Heart left ventricle (tissue), 16 donors: ENCODE measurements at regions not wholly inside any gene's neighbourhood (a gene's known extent, or its start where the extent isn't known, plus 50 kb on each side); places are given as distances from the start of the nearest gene placed in this dataset.

Experiments used
- ATAC-seq, 4 donors: fragments of 200-7000 bp; cut with Tn5 transposase; one replicate each; pipeline ENCODE4 v1.9.1; 2020 to 2022; ENCODE audit warnings: moderate library complexity in 4 of 4, mild to moderate bottlenecking in 3 of 4, moderate number of reproducible peaks in 1 of 4
- DNase-seq, 5 donors: peaks; one replicate each; pipeline ENCODE4 v3.0.0-alpha.2; 2020
- H3K27ac ChIP-seq, 12 donors: fragments of 200-600 bp; sonication (generic) in 4 of 12; one replicate each; pipeline versions ENCODE4 v1.5.0 to v1.8.0; 2016 to 2022; ENCODE audit warnings: mild to moderate bottlenecking in 2 of 12
- H3K27me3 ChIP-seq, 9 donors: fragments of 200-600 bp; sonication (generic) in 2 of 9; one replicate each; pipeline versions ENCODE4 v1.5.1 to v1.8.0; 2016 to 2022; ENCODE audit warnings: mild to moderate bottlenecking in 3 of 9
- H3K36me3 ChIP-seq, 9 donors: fragments of 200-600 bp; sonication (generic) in 2 of 9; one replicate each; pipeline versions ENCODE4 v1.5.0 to v1.8.0; 2018 to 2022; ENCODE audit warnings: mild to moderate bottlenecking in 2 of 9
- H3K4me1 ChIP-seq, 12 donors: fragments of 200-600 bp; sonication (generic) in 4 of 12; one replicate each; pipeline versions ENCODE4 v1.5.0 to v1.8.0; 2016 to 2022; ENCODE audit warnings: mild to moderate bottlenecking in 3 of 12
- H3K4me3 ChIP-seq, 12 donors: fragments of 200-600 bp; sonication (generic) in 4 of 12; one replicate each; pipeline versions ENCODE4 v1.5.0 to v1.8.0; 2017 to 2022; ENCODE audit warnings: mild to moderate bottlenecking in 9 of 12, moderate library complexity in 4 of 12
- H3K9me3 ChIP-seq, 12 donors: fragments of 200-600 bp; sonication (generic) in 4 of 12; one replicate each; pipeline versions ENCODE4 v1.5.0 to v1.8.0; 2016 to 2022; ENCODE audit warnings: mild to moderate bottlenecking in 1 of 12
- POLR2A ChIP-seq, 2 donors: fragments of 450-650 bp; IDR thresholded peaks; one replicate each; pipeline ENCODE4 v1.6.1; 2017; ENCODE audit warnings: antibody characterized with exemption in 2 of 2, mild to moderate bottlenecking in 2 of 2, moderate library complexity in 2 of 2
- WGBS, 4 donors: extraction: QIAGEN DNeasy Blood & Tissue Kit in 2 of 4; methylation state at CpG; one replicate each; pipeline versions ENCODE4 v1.1.5 to v1.1.7; 2013 to 2018; 5-methylcytosine and 5-hydroxymethylcytosine counted together
- intact Hi-C, 10 donors: fragments of 100-400 bp; cut with DNase I; formaldehyde crosslinking; loops; one replicate each; pipeline versions ENCODE4 v1.11.1 to v1.14.2; 2022
- TF ChIP-seq, protein P1 (sequence below), 12 donors: fragments of 200-600 bp; sonication (generic) in 4 of 12; IDR thresholded peaks; one replicate each; pipeline versions ENCODE4 v1.5.0 to v1.8.0; 2018 to 2022; ENCODE audit warnings: antibody characterized with exemption in 12 of 12, mild to moderate bottlenecking in 5 of 12
- donor health status: ischemic (EF 13 %, LVEDD 7.1; RV severe dilation, severe dysfunction).
- donor health status: healthy with polysubstance abuse.
- donor health status: DM: no; HTN: yes; CAD: no.
- donor health status: DM: no; HTN: no; CAD: no.
- donor health status: ischemic (EF 25% LVEDD 6.9; RV normal size, moderate dysfunction).
- donor health status: ischemic (EF 25% LVEDD 5.7; RV mildly dilated, moderate dysfunction).
- donor health status: healthy.
- donor health status: DM: yes; HTN: yes; CAD: no.
- donor health status: ischemic (EF 35%, LVEDD 5.7; RV mildly dilated, moderate dysfunction).
- donor health status: nonischemic (EF 11% LVEDD 7.7; RV severe dilation, severe dysfunction).
- donor health status: DM: yes; HTN: yes; CAD: no.
- donor health status: PGD.
- donor health status: ischemic (EF 29% LVEDD 5.4; RV normal size, mild dysfunction).
- donor health status: nonischemic (EF 23%, LVEDD 6.1; RV moderate dilation, normal function).

DNA sequence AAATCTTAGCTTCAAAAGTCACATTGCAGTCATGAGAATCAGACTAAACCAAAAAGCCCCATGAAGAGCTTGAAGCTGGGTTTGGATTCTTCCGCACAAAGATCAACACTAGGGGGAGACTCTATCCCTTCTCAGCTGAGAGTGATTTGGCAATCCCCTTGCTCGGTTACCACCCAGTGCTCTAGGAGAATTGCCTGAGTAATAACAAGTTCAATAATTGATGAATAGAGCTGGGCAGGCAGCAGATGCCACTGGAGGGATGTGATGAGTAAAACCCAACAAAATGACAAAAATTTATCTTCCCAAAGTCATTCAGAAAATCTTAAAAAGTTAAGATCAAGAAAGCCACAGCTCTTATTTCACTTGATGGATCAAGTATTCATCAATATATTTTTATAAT, 185.6 kb upstream of the ARID2 start:
- no peaks in the 10 kb centered on the region for H3K36me3 ChIP-seq
- H3K27me3 ChIP-seq: no peaks in the 10 kb centered on the region
- 0 to 1% (median 0%) methylated on average over 2 of the region's 2 CpGs for WGBS, 4 donors
- no peaks in the 10 kb centered on the region for H3K9me3 ChIP-seq
- DNase-seq: peak in 3 of 5 donors; percentile 37 to 46 (median 39)
- no peak overlapping the region for H3K27ac ChIP-seq
- intact Hi-C loops: loop anchor here in 8 of 10 donors (5.0 to 10.0 kb wide), 5 partner anchors 181 to 461 kb away; partner anchors contain the start of gene ARID2 (in 5 of the 8)
- no peak overlapping the region for H3K4me3 ChIP-seq
- ATAC-seq: peak; percentile 55 to 94 (median 78)
- peaks cover 0 to 10% (median 0%) of the 10 kb centered on the region in 12 donors for H3K4me1 ChIP-seq
- TF ChIP-seq, protein P1, sequence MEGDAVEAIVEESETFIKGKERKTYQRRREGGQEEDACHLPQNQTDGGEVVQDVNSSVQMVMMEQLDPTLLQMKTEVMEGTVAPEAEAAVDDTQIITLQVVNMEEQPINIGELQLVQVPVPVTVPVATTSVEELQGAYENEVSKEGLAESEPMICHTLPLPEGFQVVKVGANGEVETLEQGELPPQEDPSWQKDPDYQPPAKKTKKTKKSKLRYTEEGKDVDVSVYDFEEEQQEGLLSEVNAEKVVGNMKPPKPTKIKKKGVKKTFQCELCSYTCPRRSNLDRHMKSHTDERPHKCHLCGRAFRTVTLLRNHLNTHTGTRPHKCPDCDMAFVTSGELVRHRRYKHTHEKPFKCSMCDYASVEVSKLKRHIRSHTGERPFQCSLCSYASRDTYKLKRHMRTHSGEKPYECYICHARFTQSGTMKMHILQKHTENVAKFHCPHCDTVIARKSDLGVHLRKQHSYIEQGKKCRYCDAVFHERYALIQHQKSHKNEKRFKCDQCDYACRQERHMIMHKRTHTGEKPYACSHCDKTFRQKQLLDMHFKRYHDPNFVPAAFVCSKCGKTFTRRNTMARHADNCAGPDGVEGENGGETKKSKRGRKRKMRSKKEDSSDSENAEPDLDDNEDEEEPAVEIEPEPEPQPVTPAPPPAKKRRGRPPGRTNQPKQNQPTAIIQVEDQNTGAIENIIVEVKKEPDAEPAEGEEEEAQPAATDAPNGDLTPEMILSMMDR (IDR thresholded peaks at IDR 0.05): peak; percentile 68 to 82 (median 76)
- no peak for TF ChIP-seq POLR2A (IDR thresholded peaks at IDR 0.05)

DNA sequence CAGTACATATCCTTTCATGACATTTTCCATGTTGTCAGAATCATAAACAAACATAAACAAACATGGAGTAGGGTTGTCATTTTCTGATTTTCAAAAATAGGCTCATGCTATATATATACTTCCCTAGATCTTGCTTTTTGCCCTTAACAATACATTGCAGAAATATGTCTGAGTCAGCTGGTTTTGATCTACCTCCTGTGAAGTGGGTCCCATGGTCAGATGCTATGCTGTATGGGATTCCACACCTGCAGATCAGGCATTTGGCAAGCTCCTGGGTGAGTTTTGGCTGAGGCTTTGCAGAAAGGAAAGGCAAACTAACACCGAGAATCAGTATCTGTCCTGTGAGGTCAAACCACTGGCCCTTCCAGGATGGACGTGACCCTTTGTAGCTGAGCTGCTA, 183.0 kb upstream of the ARID2 start:
- DNase-seq: no peak
- ATAC-seq: no peak
- WGBS, 4 donors: 75 to 88% (median 84%) methylated on average over 2 of the region's 2 CpGs
- no peaks in the 10 kb centered on the region for H3K36me3 ChIP-seq
- TF ChIP-seq, protein P1 (IDR thresholded peaks at IDR 0.05): no peak
- TF ChIP-seq POLR2A (IDR thresholded peaks at IDR 0.05): no peak
- no peaks in the 10 kb centered on the region for H3K9me3 ChIP-seq
- no peaks in the 10 kb centered on the region for H3K27me3 ChIP-seq
- H3K4me3 ChIP-seq: no peak overlapping the region
- intact Hi-C loops: loop anchor here in 7 of 10 donors (5.0 to 10.0 kb wide), 7 partner anchors 178 to 461 kb away; partner anchors contain the start of gene ARID2 (in 4 of the 7)
- peaks cover 0 to 10% (median 0%) of the 10 kb centered on the region in 12 donors for H3K4me1 ChIP-seq
- H3K27ac ChIP-seq: no peak overlapping the region

DNA sequence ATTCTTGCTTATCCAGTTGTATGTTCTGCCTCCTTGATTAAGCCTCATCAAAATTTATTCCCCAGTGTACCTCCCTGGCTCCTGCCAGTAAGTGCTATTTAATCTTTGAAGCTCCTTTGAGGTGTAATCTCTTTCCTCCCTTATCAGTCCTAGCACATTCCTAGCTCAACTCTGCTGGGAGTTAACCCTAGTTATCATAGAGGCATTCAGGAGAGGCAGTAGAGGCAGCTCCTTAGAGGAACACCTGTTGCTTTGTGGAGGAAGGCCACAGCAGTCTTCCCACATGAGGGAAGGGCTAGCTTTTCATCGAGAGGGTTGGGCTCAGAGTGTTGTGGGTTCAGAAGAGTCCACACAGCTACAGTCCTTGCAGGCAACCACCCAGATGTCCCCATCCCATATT, 182.4 kb upstream of the ARID2 start:
- H3K27ac ChIP-seq: no peak overlapping the region
- peaks cover 0 to 10% (median 0%) of the 10 kb centered on the region in 12 donors for H3K4me1 ChIP-seq
- WGBS, 4 donors: 50 to 72% (median 60%) methylated on average over 1 of the region's 1 CpG
- no peak for ATAC-seq
- no peaks in the 10 kb centered on the region for H3K9me3 ChIP-seq
- no peak for DNase-seq
- no peak overlapping the region for H3K4me3 ChIP-seq
- no peak for TF ChIP-seq POLR2A (IDR thresholded peaks at IDR 0.05)
- TF ChIP-seq, protein P1 (IDR thresholded peaks at IDR 0.05): no peak
- no peaks in the 10 kb centered on the region for H3K27me3 ChIP-seq
- no peaks in the 10 kb centered on the region for H3K36me3 ChIP-seq
- intact Hi-C loops: loop anchor here in 7 of 10 donors (5.0 to 10.0 kb wide), 7 partner anchors 178 to 460 kb away; partner anchors contain the start of gene ARID2 (in 4 of the 7)

DNA sequence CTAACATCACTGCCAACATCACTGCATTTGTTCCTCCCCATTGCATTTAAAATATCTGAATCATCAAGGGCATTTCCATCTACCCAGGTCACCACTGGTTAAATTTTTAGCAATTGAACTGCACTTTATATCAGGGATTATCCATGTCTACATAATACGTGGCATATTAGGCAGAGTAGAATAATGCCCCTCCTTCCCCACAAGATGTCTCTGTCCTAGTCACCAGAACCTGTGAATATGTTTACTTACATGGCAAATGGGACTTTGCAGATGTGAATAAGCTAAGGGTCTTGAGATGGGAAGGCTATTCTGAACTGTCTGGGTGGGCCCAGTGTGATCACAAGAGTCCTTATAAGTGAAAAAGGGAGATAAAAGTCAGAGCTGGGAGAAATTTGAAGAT, 181.7 kb upstream of the ARID2 start:
- no peaks in the 10 kb centered on the region for H3K36me3 ChIP-seq
- DNase-seq (no peak), ATAC-seq (no peak)
- H3K4me3 ChIP-seq: no peak overlapping the region
- WGBS, 4 donors: 25 to 42% (median 29%) methylated on average over 1 of the region's 1 CpG
- peaks cover 0 to 10% (median 0%) of the 10 kb centered on the region in 12 donors for H3K4me1 ChIP-seq
- H3K9me3 ChIP-seq: no peaks in the 10 kb centered on the region
- no peak overlapping the region for H3K27ac ChIP-seq
- intact Hi-C loops: loop anchor here in 7 of 10 donors (5.0 to 10.0 kb wide), 7 partner anchors 177 to 459 kb away; partner anchors contain the start of gene ARID2 (in 4 of the 7)
- no peaks in the 10 kb centered on the region for H3K27me3 ChIP-seq
- TF ChIP-seq, protein P1 (IDR thresholded peaks at IDR 0.05): peak in 1 of 12 donors; percentile 10
- no peak for TF ChIP-seq POLR2A (IDR thresholded peaks at IDR 0.05)
